Activated CD4-positive, alpha-beta memory T cell treated with anti-CD3 and anti-CD28 coated beads, Interleukin-2, amount 10 ng/mL, durations not matched to agents 7 days and 5 days (primary cell): ENCODE measurements at regions not wholly inside any gene's neighbourhood (a gene's known extent, or its start where the extent isn't known, plus 50 kb on each side); places are given as distances from the start of the nearest gene placed in this dataset.

Source experiments
- CTCF ChIA-PET: fragments of 350-600 bp; sonication (Branson Sonifier 250); formaldehyde crosslinking; loops from one replicate; lab custom pipeline; 2021; ENCODE audit warnings: antibody characterized with exemption, inconsistent platforms; lab: Charles Lee
- POLR2A ChIA-PET: fragments of 350-600 bp; sonication (Branson Sonifier 250); formaldehyde crosslinking; loops from one replicate; lab custom pipeline; 2021; ENCODE audit warnings: antibody characterized with exemption; lab: Charles Lee
- DNase-seq: peaks from one replicate; pipeline ENCODE4 v3.0.0-alpha.2; 2020
- H3K27ac Mint-ChIP-seq: one replicate; pipeline ENCODE4 v1.8.0; 2021; ENCODE audit warnings: mild to moderate bottlenecking, mixed read lengths
- H3K27me3 Mint-ChIP-seq: one replicate; pipeline ENCODE4 v1.8.0; 2021; ENCODE audit warnings: mixed read lengths
- H3K36me3 Mint-ChIP-seq: one replicate; pipeline ENCODE4 v1.8.0; 2021; ENCODE audit warnings: low read depth, mixed read lengths
- H3K4me1 Mint-ChIP-seq: one replicate; pipeline ENCODE4 v1.8.0; 2021; ENCODE audit warnings: mixed read lengths
- H3K4me3 Mint-ChIP-seq: one replicate; pipeline ENCODE4 v1.8.0; 2021; ENCODE audit warnings: mild to moderate bottlenecking, mixed read lengths
- H3K9me3 Mint-ChIP-seq: one replicate; pipeline ENCODE4 v1.8.0; 2021; ENCODE audit warnings: mixed read lengths

DNA sequence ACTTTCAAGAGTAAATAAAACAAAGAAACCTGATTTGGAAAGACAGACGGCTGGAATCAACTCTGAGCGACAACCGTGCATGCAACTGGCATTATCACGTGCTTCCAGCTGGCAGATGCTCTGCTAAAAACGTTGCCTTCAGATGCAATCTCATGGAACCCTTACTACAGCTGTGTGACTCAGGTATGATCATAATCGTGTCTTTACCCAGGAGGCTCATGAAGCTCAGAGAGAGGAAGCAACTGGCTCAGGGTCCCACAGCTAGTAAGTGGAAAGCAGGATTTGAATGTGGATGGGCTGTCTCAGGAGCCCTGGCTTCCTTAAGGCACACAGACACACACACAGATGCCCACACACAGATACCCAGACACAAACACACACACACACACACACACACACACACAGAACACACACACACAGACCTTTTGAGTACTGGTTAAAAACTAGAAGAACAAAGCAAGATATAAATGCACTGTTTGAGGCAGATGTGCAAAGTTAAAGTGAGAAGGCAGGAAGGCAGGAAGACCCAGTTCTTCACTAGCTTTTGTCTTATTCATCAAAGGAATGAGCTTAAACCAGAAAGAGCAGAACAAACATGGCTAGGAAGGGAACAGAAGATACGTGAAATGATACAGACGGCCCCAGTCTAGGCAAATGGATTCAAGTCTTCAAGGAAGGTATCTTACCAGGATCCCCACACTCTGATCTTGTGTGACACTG, 275.2 kb downstream of the MAF start:
- Mint-ChIP-seq H3K4me1 (no peaks in the 10 kb centered on the region), H3K36me3 (no peaks in the 10 kb centered on the region), H3K27ac (no peak overlapping the region), H3K4me3 (no peak overlapping the region), H3K9me3 (no peaks in the 10 kb centered on the region), H3K27me3 (peaks cover 3% of the 10 kb centered on the region)
- ChIA-PET CTCF (no interaction called here), POLR2A (no interaction called here)
- no peak for DNase-seq

DNA sequence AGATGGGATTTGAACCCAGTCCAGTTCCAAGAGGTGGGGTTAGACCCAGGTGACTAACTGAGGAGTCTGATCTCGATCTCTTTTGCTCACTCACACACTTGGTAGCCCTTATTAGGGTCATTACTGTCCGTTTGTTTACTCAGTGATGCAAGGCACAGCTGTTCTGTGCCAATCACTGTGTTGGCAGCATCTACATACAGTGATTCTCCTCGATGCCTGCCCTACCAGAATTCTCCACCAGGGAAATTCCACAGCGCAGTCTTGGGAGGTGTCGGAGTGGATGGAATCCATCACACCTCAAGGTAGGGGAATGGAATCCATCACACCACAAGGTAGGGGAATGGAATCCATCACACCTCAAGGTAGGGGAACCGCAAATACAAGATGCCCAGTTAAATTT, 279.6 kb downstream of the MAF start:
- Mint-ChIP-seq H3K4me3 (no peak overlapping the region), H3K9me3 (no peaks in the 10 kb centered on the region), H3K4me1 (peaks cover 20% of the 10 kb centered on the region), H3K36me3 (no peaks in the 10 kb centered on the region), H3K27ac (no peak overlapping the region), H3K27me3 (no peaks in the 10 kb centered on the region)
- DNase-seq, result no peak
- ChIA-PET POLR2A (interaction anchor here (0.6 kb wide), 1 partner anchor 191 kb away, joined by 3 read pairs; no protein-coding TSS in a partner anchor), CTCF (interaction anchor here (0.7 kb wide), 1 partner anchor 89 kb away, joined by 5 read pairs; no protein-coding TSS in a partner anchor)

DNA sequence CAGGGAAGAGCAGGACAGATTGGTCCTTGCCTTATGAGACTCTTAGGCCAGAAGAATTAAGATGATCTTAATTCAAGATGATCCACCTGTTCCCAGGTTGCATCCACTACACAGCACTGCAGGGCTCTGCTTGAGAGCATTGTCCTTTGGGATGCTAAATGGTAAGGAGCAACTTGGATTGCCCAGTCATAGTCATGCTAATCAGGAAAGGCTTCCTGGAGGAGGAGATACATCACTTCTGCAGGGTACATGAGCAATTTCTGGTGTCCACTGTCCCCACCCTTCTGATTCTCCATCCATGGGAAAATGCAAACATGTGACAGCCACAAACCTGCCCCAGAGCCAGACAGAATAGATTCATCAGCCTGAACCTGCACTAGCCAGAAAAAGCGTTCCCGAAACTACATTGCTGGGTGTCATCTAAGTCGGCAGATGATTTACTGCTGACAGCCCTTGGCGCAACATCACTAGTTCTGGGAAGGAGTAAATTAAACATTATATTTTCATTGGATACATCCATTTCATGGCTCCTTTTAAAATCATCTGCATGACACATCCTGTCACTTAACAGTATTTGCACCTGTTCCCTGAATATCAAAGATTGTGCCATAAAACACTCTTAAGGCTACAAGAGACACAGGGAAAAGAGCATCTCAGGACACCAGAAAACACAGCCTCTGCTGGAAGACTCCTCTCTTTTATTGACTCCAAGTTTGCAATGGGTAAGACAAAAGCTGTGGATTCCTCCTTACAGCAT, 282.2 kb downstream of the MAF start:
- CTCF ChIA-PET, result no interaction called here
- DNase-seq, result no peak
- H3K4me3 Mint-ChIP-seq, result no peak overlapping the region
- no peak overlapping the region for H3K27ac Mint-ChIP-seq
- H3K36me3 Mint-ChIP-seq, result no peaks in the 10 kb centered on the region
- no peaks in the 10 kb centered on the region for H3K27me3 Mint-ChIP-seq
- no peaks in the 10 kb centered on the region for H3K9me3 Mint-ChIP-seq
- peaks cover 32% of the 10 kb centered on the region for H3K4me1 Mint-ChIP-seq
- POLR2A ChIA-PET, result no interaction called here

DNA sequence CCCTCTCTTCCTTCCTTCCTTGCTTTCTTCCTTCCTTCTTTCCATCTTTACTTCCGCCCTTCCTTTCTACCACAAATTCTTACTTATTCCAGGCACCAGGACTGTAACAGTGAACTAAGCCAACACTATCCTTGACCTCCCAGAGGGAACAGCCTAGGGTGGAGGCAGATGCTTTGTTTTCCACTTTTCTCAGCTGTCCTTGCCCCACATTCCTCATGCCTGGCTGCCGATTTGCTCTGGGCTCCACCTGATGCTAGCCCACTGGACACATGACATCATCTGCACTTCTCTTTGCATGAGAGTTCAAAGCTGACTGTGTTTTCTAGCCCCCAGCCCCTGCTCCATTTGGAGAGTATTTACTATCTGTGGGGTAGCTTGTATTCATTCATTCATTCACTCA, 283.0 kb downstream of the MAF start:
- no peaks in the 10 kb centered on the region for H3K9me3 Mint-ChIP-seq
- H3K4me1 Mint-ChIP-seq, result peaks cover 34% of the 10 kb centered on the region
- H3K4me3 Mint-ChIP-seq, result no peak overlapping the region
- CTCF ChIA-PET, result no interaction called here
- no peaks in the 10 kb centered on the region for H3K27me3 Mint-ChIP-seq
- no peak overlapping the region for H3K27ac Mint-ChIP-seq
- DNase-seq, result no peak
- H3K36me3 Mint-ChIP-seq, result no peaks in the 10 kb centered on the region
- POLR2A ChIA-PET, result no interaction called here

DNA sequence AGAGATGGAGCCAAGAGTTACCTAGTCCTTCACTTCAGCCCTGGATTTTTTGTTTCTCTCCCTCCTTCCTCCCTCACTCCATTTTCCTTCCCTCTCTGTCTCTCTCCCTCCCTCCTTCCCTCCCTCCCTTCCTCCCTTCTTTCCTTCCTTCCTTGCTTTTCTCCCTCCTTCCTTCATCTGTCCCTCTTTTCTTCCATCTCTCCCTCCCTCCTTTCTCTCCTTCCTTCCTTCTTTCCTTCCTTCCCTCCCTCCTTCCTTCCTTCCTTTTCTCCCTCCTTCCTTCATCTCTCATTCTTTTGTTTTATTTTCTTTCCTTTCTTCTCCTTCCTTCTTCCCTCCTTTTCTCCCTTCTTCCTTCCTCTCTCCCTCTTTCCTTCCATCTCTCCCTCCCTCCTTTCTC, 283.5 kb downstream of the MAF start:
- Mint-ChIP-seq H3K4me3 (no peak overlapping the region), H3K27me3 (no peaks in the 10 kb centered on the region), H3K9me3 (no peaks in the 10 kb centered on the region), H3K36me3 (no peaks in the 10 kb centered on the region), H3K4me1 (peaks cover 35% of the 10 kb centered on the region), H3K27ac (no peak overlapping the region)
- POLR2A ChIA-PET, result interaction anchor here (1.4 to 2.1 kb wide), 3 partner anchors 34 to 539 kb away, joined by 4 to 11 read pairs (median 7); no protein-coding TSS in a partner anchor
- DNase-seq, result no peak
- CTCF ChIA-PET, result no interaction called here

DNA sequence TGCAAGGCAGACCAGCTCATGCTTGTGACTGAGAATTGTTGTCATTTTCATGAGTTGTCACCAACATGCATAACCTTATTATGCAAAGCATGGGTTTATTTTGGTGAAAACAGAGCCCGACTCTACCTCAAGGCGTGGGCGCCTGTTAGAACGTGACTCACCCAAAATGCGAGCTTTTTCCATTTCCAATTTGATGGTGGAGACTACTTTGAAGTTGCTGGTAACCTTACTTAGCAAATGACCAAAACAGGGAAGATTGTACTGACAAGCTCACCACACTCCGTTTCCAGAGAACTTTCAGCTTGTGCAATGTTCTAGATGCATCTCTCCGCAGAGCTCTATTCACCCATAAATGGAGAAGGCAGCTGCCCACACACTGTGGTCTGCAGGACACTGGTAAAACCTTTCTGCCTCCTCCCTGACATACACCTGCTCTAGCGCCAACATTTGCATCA, 284.5 kb downstream of the MAF start:
- peak; percentile 66 for DNase-seq
- CTCF ChIA-PET, result interaction anchor here (0.8 to 1.2 kb wide), 5 partner anchors 22 to 397 kb away, joined by 3 to 8 read pairs (median 3); no protein-coding TSS in a partner anchor
- Mint-ChIP-seq H3K9me3 (no peaks in the 10 kb centered on the region), H3K27ac (peak overlapping the region; percentile 84), H3K4me3 (peak overlapping the region; percentile 15), H3K4me1 (peaks cover 35% of the 10 kb centered on the region), H3K27me3 (no peaks in the 10 kb centered on the region), H3K36me3 (no peaks in the 10 kb centered on the region)
- POLR2A ChIA-PET, result interaction anchor here (0.5 to 2.1 kb wide), 16 partner anchors 11 to 538 kb away, joined by 3 to 20 read pairs (median 7); partner anchors contain the start of gene MAF

DNA sequence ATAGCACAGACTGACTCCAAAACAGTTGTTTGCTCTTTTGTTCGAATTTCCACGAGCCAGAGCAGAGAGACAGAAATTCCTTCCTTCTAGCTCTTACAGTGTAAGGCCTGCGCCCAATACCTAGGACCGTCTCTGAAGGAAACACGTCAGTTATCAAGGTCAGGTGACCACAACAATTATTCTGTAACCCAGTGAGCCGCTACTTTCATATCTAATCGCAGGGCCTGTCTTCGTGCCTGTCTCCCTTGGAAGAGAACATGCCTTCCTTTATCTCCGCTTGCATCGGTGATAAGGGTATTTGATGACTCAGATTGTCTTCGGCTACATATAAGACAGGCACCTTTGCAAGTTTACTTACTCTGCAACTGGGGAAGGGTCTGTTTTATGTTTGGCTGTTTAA, 288.0 kb downstream of the MAF start:
- H3K4me1 Mint-ChIP-seq, result peaks cover 38% of the 10 kb centered on the region
- H3K27me3 Mint-ChIP-seq, result no peaks in the 10 kb centered on the region
- no peaks in the 10 kb centered on the region for H3K36me3 Mint-ChIP-seq
- CTCF ChIA-PET, result no interaction called here
- no peaks in the 10 kb centered on the region for H3K9me3 Mint-ChIP-seq
- H3K27ac Mint-ChIP-seq, result peak overlapping the region; percentile 52
- POLR2A ChIA-PET, result no interaction called here
- no peak for DNase-seq
- H3K4me3 Mint-ChIP-seq, result no peak overlapping the region

DNA sequence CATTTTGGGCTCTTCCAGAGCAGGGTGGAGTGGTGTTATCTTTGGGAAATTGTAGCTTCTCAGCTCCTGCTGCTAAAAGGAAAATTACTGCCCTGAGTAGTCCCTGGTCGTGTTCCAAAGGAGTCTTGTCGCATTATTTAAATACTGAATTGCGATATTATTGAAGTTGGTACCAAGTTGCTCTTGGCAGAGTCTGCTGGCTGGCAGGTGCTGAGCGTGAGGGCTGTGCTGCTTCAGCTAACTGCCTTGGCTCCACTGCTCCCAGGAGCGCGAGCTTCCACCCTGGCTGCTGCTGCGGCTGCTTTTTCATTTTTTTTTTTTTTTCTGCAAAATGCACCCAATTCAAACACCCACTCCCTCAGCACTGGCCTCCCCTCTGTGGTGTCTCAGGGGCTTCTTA, 289.8 kb downstream of the MAF start:
- Mint-ChIP-seq H3K9me3 (no peaks in the 10 kb centered on the region), H3K4me1 (peaks cover 21% of the 10 kb centered on the region), H3K4me3 (no peak overlapping the region), H3K27ac (no peak overlapping the region), H3K27me3 (no peaks in the 10 kb centered on the region), H3K36me3 (no peaks in the 10 kb centered on the region)
- no peak for DNase-seq
- ChIA-PET CTCF (interaction anchor here (0.7 kb wide), 2 partner anchors 155 to 1367 kb away, joined by 3 to 4 read pairs; no protein-coding TSS in a partner anchor), POLR2A (interaction anchor here (1.0 kb wide), 1 partner anchor 32 kb away, joined by 4 read pairs; no protein-coding TSS in a partner anchor)

DNA sequence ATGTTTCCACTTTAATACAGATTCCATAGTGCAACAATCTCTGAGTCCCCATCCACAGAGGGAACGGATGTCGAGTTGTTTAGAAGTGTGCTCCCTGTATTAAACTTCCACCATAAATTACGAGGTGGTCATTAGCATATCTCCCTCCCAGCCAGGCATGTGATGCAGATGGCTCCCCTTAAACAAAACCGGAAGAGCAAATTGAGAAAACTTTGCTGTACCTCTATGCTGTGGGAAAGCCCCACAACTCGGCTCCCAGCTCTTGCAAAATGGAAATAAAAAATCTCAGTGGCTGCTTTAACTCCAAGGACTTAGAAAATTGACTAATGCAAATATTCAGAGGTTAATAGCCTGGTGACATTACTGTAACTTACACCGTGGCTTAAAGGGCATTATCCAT, 290.9 kb downstream of the MAF start:
- DNase-seq, result no peak
- Mint-ChIP-seq H3K36me3 (no peaks in the 10 kb centered on the region), H3K4me3 (no peak overlapping the region)

DNA sequence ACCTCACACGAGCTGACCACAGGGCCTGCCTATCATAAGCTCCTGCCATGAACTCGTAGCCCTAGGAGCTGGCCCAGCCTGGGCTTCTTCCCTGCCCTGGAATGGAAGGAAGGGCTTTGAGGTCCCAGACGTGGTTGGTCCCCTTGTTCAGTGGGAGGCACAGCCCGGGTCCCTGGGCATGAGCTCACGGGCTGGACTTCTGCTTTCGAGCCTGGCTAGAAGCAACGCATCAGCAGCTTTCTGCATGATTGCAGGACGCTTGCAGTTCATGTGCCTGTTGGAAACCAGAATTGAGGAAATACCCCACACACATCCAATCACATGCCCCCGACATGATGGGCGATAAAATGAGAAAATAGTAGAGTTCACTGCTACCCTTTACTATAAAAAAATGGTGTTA, 293.3 kb downstream of the MAF start:
- ChIA-PET CTCF (no interaction called here), POLR2A (interaction anchor here (1.7 kb wide), 1 partner anchor 21 kb away, joined by 4 read pairs; no protein-coding TSS in a partner anchor)
- H3K9me3 Mint-ChIP-seq, result no peaks in the 10 kb centered on the region
- DNase-seq, result no peak
- peaks cover 16% of the 10 kb centered on the region for H3K4me1 Mint-ChIP-seq
- no peak overlapping the region for H3K27ac Mint-ChIP-seq
- H3K36me3 Mint-ChIP-seq, result no peaks in the 10 kb centered on the region
- no peak overlapping the region for H3K4me3 Mint-ChIP-seq
- H3K27me3 Mint-ChIP-seq, result no peaks in the 10 kb centered on the region

More for the DNA sequence above, 290.9 kb downstream of the MAF start:
- Mint-ChIP-seq H3K9me3 (no peaks in the 10 kb centered on the region), H3K27me3 (no peaks in the 10 kb centered on the region), H3K27ac (no peak overlapping the region), H3K4me1 (peaks cover 15% of the 10 kb centered on the region)
- ChIA-PET CTCF (no interaction called here), POLR2A (no interaction called here)

DNA sequence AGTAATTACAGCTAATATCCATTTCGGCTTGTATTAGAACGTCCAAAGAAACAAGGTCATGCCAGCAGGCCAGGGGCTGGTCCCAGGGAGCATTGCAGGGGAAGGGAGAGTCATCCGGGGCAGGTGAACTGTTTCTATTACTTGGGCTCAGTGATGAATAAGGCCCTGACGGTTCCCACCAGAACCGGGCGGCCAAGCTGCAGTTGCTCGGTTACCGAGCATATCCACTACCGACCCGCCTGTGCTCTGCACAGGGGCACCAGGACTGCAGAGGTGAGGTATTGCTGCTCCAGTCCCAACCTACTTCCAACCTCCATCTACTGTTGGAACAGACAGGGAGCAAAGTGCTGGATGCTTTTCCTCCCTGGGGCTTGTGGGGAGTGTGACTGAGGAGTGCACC, 295.5 kb downstream of the MAF start:
- ChIA-PET POLR2A (no interaction called here), CTCF (no interaction called here)
- Mint-ChIP-seq H3K9me3 (no peaks in the 10 kb centered on the region), H3K36me3 (no peaks in the 10 kb centered on the region), H3K4me1 (peaks cover 15% of the 10 kb centered on the region), H3K27me3 (no peaks in the 10 kb centered on the region), H3K27ac (no peak overlapping the region), H3K4me3 (no peak overlapping the region)
- no peak for DNase-seq

DNA sequence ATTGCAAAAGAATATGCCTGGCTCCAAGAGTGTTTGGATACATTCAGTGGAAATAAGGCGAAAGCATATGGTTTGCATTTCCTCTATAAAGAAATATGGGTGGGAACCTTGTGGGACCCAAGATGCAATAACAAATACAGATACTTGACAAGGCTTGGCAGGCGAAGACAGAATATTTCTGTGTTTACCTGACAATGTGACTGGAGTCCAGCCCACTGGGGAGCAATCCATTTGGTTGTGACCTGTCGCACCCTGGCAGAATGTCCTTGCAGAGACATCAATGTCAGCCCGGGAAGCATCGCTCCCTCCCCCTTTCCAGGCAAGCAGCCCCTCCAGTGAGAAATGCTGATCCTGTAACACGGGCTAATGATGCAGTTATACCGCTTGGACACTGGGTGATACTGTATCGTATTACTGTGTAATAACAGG, 296.6 kb downstream of the MAF start:
- Mint-ChIP-seq H3K4me1 (peaks cover 9% of the 10 kb centered on the region), H3K27ac (no peak overlapping the region), H3K4me3 (no peak overlapping the region), H3K36me3 (no peaks in the 10 kb centered on the region), H3K9me3 (no peaks in the 10 kb centered on the region), H3K27me3 (no peaks in the 10 kb centered on the region)
- ChIA-PET POLR2A (no interaction called here), CTCF (no interaction called here)
- DNase-seq, result no peak

DNA sequence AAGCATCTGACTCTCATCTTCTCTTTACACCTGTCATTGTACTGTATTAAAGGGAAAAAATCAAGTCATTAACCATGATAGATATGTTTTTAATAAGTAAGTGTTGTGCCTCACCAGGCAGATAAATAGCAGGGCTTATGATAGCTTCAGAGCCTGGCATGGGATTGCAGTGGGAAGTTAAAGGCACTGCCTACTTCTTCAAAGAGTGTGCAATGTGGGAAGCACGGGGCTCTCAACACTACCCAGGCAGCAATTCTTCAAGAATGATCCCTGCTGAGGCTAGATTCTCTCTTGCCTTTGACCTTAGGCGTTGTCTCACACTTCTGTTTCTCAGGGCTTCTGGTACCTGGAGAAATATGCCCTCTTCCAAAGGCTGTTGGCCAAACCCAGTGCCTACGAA, 297.3 kb downstream of the MAF start:
- no peak overlapping the region for H3K4me3 Mint-ChIP-seq
- ChIA-PET CTCF (no interaction called here), POLR2A (no interaction called here)
- no peaks in the 10 kb centered on the region for H3K9me3 Mint-ChIP-seq
- H3K36me3 Mint-ChIP-seq, result no peaks in the 10 kb centered on the region
- H3K27me3 Mint-ChIP-seq, result no peaks in the 10 kb centered on the region
- H3K27ac Mint-ChIP-seq, result no peak overlapping the region
- no peak for DNase-seq
- peaks cover 9% of the 10 kb centered on the region for H3K4me1 Mint-ChIP-seq
